ENCODE measurements at regions not wholly inside any gene's neighbourhood (a gene's known extent, or its start where the extent isn't known, plus 50 kb on each side); places are given as distances from the start of the nearest gene placed in this dataset.

DNA sequence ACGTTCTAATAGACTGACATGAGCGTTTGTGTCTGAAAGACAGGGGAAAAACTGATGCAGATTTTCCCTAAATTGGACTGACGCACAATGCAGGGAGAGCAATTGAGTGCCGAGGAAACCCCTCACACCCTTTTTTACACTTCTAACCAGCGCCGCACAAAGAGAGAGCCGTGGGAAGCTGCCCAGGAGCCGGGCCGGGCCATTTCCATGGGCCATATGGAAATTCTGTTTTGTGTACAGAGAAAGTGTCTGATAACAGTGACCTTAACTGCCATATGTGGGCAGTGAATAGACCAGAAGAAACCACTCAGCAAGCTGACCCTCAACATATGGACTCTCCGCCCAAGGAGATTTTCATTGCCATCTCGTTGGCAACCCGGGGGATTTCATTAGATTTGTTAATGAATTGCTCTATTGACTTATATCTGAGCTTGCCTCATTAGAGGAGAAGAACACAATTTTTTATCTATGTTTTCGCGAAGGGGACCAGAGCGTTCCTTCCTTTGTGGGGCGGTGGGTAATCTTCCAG, 225.9 kb upstream of the IRX3 start:
- no peak for DNase-seq (ENCODE audit: low read depth)

DNA sequence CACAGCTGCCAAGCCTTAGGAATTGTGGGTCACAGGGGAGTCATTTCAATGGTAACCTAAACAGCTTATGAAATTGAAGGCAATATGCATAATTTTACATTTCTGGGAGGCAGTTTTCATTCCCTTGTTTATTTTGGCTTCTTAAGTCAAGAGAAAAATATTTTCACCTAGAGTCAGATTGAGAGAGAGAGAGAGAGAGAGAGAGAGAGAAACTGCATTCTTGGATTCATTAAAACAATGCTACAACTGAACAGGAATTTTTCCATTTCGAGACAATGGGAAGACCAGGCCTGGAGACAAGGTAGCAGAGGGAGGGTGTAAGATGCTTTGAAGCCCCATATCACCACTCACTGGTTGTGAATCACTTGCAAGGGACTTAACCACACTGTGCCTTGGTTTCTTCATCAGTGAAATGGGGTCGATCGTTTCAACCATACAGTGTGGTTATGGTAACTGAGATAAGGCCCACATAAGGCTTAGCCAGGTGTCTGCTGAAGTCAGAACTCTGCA, 224.7 kb upstream of the IRX3 start:
- peak; percentile 61 for DNase-seq (ENCODE audit: low read depth)

DNA sequence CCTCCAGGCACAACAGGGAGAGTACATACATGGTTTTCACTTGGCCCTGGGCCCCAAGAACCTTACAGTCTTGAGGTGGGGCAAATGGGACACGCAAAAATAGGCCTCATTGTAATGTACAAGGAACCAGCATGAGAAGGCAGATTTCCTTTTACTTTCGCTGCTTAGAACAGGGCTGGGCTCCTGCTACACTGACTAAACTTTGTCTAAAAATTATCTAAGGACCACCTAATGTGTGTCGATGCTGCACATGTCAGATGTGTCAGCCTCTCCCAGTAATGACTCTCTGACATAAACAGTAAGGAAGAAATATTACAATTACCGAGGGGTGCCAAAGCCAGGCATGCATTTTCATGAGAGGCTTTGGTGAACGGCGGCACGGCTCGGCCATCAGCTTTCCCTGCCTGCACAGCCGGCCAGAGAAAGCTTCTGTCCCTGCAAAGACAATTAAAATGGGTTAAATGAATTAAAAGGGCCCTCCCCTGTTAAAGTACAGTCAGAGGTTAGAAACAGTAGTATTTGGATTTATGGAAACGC, 224.2 kb upstream of the IRX3 start:
- DNase-seq (ENCODE audit: low read depth), result no peak

DNA sequence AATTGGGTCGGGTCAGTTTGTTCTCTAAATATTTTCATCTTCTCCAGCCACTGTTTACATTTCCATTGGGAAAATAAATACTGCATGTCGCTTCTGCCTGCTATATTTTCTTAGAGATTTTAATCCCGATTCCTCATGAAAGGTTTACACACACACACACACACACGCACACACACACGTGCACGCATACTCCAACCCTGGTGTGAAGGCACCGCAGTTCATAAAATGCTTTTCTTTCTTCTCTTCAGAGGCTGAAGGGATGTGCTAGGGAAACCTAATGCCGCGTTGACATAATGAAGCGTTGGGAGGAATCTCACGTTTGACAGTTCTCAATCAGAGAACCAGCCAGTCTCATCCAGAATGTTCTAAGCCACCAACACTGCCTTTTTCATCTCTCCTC, 222.9 kb upstream of the IRX3 start:
- no peak for DNase-seq (ENCODE audit: low read depth)

DNA sequence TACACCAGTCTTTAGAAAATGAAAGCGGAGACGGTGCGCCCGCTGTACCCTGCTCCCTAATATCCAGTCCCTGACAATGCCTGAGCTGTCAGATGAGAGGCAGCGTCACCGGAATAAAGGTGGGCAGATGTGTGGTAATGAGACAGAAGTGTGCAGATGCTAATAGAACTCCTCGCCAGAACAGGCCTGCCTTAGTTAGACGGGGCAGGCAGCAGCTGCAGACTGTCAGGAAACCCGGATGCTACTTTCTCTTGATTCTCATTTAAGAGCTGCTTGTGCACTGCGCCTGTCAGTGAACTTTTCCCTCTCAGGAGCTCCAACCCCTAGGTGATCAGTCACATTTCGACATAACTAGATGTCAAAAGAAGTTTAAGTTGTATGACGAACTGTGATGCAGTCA, 221.8 kb upstream of the IRX3 start:
- DNase-seq (ENCODE audit: low read depth), result no peak

DNA sequence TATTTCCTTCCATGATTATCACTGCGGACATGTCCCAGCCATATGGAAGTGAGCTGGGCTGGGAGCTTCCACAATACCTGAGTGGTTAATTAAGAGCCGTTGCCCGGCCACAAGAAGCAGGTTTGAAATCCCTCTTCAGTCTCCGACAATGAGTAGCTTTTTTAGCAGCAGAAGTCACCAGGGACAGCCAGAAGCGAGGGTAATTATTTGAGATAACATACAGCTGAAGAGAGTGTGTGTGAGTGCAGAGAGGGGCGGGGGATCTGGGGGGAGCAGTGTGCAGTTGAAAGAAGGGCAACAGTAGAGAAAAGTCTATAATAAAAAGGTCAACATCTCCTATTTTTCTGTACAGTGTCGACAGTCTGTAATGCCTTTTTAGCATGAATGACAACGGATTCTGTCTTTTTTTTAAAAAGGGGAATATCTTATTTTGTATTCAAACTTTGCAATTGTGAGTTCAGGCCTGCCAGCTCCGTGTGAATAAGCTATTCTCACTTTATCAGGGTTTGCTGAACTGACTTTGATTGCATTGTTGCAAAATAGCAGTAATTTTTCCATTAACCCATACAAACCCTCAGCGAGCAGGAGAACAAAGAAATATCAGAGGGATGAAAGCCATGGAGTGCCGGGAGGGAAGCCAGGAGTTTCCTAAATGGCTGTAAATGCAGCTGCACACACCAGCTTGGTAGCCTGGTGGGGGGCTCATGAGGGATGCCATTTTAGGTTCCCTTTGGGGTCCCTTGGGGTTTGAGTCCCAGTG, 220.3 kb upstream of the IRX3 start:
- no peak for DNase-seq (ENCODE audit: low read depth)

DNA sequence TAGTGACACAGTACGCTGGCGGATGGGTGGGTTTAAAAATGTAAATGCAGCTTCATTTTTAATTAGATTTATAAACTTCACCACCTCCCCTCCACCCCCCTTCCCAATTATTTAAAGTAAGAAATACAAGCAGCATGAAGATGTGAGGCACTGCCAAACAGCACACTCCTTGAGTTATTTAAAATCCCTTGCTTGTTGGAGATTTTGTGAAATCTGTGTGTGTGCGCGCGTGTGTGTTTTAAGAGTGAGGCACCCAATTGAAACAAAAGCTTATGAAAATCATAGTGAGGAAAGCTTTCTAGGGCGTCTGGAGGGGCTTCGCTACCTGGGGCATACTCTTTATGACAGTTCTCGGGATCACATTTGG, 219.6 kb upstream of the IRX3 start:
- no peak for DNase-seq (ENCODE audit: low read depth)

DNA sequence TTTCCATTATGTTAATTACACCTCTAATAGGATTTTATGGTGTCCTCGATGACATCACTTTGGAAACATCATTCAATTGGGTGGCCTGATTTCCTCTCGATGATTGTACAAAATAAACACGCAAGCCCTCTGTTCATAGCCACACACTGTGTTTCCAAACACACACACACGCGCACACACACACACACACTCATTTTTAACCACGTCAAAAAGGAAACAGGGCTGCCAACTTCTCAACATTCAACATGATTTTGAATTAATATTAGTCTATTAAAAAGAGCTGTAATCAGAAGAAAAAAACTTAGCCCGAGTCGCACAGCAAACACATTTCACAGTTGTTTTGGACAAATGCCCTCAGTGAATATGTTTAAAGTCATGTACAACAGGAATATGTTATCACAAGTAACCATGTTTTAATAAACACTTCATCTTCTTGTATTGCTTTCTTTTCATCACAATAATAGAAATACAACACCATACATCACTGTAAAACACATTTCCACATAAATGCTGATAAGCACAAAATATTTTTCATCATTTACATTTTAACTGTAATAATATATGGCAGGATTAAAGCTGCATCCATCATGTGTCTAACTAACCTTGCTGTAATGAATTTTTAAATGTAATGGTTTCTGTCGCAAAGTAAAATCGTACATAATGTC, 219.1 kb upstream of the IRX3 start:
- DNase-seq (ENCODE audit: low read depth), result no peak

DNA sequence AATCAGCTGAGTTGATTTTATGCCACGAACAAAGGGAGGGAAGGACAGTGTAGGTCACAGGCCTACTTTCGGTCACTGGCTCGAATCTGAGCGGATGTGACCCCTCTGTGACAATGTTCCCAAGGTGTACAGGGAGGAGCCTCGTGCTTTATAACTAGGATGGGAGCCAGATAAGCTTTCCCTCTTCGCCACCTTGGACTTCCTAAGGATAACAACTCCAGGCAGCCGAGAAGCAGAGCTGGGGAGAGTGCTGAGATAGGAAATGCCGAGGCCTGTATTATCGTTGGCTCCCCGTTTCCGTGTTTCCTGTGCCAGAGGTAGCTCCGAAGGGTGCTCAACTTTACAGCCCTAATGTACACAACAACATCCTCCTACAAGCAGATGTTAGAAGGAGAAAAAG, 217.8 kb upstream of the IRX3 start:
- no peak for DNase-seq (ENCODE audit: low read depth)

DNA sequence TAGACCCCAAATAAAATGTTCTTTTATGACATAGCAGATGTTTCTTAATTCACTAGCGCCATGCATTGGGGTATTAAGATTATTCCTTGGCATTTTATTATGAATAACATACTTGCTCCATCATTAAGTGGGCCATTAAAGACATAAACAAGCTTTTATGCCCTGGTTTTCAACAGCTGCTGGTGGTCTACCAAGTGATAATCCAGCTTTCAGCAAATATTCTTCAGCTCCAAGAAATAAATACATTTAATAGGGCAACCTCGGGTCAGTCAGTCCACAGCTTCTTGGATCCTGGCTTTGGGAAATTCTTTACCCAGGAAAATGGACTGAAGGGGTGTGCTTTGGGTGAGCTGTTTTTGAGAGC, 217.3 kb upstream of the IRX3 start:
- no peak for DNase-seq (ENCODE audit: low read depth)

DNA sequence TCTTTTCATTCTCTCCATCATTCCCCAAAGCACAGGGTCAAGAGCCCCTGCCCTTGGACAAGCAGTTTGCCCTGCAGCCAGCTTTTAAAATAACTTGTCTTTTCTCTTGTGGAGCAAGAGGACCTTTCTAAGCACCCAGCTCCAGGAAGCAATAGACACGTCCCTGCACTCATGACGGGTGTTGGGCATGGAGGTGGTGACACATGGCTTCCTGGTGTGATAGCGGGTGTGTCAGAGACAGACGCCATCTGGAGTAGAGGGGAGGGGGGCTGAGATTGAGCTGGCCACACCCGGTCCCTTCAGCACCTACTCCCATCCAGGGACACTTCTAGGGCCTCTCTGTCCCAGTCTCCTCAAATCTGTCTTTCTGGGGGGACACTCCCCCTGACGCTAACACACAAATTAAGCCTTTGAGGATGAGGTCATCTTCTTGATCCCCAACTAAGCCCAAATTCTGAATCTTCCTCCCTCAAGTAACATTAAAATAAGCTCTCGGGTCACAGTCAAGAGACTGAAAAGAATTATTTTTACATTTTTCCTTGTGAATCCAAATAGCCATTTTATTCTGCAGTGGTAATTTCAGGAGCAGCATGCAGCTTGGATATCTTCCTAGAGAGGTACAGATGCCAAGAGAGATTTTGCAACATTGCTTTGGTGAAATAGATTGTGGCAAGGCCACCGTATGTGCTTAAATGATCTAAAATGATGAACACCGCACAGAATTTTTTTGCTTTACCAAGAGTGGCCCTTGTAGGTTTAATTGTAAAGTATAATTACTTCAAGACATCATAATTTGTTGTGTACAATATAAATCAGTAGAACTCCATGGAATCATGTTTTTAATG, 216.6 kb upstream of the IRX3 start:
- DNase-seq (ENCODE audit: low read depth), result no peak

DNA sequence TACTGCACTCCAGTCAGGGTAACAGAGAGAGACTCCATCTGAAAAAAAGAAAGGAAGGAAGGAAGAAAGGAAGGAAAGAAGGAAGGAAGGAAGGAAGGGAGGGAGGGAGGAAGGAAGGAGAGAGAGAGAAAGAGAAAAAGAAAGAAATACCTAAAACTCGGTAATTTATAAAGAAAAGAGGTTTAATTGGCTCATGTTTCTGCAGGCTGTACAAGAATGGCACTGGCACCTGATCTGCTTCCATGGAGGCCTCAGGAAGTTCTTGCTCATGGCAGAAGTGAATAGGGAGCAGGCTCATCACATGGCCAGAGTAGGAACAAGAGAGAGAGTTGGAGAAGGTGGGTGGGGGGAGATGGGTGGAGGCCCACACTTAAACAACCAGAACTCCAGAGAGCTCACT, 215.2 kb upstream of the IRX3 start:
- DNase-seq (ENCODE audit: low read depth), result no peak

DNA sequence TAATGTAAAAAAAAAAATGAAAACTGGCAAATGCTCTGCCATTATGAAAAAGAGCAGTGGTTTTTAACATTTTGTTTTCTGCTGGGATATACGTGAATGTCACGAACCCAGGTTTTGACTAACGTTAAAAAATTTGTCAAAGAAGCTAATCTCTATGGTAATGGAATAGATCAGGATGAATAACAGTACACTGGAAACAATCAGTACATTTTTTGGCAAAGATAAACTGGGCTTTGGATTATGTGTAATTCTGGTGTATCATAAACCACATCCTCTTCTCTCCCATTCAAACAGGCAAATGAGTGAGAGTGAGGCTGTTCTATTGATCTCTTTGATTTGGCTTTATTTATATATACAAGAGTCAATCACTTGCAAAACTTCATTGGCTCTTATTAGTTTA, 207.0 kb upstream of the IRX3 start:
- DNase-seq (ENCODE audit: low read depth), result no peak

DNA sequence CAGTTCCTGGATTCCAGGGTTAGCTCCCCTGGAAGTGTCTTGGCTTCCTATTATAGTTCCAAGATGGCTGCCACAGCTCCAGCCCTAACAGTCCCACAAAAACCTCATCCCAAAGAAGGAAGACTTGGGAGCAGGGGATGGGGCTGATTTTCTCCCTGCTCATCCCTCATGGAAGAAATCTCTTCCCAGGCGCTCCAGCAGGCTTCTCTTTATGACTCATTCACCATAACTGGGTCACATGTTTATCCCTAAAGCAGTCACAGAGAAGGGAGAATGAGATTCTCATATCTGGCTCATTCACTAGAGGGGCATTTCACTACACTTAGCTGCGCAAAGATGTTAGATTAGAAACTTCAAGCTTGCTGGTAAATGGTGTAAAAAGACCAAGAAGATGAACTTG, 206.5 kb upstream of the IRX3 start:
- peak; percentile 65 for DNase-seq (ENCODE audit: low read depth)

DNA sequence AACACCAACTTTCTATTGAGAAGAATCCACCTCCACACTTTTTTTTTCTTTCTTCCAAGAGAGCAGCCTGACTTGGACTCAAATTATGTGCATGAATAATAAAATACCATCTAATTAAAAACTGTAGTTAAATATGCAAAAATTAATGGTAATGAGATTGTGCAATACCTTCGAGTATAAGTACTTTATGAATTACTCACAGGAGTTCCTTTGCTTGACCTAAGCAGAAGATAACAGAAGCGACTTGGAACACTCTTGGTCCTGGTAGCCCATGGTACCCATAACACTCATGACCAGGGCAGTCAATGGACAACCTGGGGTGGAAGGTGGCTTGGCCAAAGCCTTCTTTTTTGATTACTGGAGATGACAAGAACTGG, 203.5 kb upstream of the IRX3 start:
- no peak for DNase-seq (ENCODE audit: low read depth)

DNA sequence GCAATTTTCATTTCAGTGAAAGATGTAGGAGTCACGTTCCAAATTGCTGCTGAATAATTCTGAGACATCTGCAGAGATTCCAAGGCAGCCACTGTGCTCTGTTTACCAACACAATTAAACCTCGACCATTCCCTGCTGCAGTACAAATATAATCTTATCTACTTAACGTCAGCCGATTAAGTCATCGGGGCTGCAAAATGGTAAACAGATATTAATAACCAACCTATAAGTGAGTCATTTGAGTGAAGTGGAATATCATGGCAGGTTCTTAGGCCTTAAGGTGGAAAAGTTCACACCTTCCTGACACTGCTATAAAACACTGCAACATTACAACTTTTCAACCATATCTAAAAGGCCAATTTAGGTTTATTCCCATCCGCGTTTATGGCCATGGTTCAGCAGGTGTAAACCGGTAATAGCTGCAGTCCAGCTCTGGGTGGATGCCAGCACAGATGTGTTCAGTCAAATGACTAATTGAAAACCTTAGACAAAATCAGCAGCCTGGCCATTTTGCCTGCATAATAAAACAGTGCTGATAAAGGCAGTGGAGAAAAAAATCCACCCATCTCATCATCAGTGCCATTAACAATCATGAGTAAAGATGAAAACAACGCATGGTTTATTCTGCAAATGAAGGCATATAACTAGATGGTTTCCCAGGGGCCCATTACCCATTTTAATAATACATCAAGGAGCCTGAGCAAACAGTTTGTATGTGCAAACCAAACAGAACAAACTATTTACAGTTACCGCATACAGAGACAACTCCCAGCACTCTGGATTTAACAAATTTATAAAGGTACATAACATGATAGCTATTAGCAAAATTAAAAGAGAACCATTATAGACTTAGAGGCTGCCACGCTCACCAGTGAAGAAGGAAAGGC, 202.9 kb upstream of the IRX3 start:
- DNase-seq (ENCODE audit: low read depth), result no peak

DNA sequence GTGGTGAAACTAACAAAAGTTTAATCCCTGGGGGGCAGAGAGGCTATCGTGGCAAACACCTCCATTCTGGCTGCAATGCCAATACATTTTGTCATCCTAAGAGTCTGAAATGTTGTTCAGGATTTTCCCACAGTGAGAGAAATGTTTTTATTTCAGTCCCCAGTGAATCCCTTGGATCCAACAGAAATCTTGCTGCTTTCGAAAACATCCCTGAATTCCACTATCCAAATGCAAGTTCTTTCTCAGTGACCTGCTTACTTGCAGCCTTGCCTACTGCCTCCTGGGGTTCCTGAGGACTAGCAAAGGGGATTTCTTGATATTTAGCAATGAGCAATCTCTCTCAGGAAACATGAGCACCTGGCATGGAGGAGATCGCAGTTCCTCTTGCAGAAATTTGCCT, 202.1 kb upstream of the IRX3 start:
- DNase-seq (ENCODE audit: low read depth), result no peak

DNA sequence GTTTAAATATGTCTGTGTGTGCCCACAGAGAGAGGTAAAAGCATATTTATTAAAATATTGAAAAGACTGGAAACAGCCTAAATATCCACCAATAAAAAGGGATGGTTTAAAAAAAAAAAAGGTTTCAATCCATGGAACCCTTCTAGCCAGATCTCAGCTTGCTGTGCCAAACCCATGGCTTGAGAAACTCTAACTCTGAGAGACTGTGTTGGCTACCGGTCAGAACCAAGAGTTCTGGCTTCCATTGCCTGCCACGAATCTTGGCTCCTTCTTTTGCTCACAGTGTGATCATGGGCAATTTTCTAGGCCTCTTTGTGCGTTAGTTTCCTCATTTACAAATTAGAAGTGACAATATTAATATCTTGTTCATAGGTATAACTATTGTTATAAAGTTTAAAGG, 201.3 kb upstream of the IRX3 start:
- no peak for DNase-seq (ENCODE audit: low read depth)

DNA sequence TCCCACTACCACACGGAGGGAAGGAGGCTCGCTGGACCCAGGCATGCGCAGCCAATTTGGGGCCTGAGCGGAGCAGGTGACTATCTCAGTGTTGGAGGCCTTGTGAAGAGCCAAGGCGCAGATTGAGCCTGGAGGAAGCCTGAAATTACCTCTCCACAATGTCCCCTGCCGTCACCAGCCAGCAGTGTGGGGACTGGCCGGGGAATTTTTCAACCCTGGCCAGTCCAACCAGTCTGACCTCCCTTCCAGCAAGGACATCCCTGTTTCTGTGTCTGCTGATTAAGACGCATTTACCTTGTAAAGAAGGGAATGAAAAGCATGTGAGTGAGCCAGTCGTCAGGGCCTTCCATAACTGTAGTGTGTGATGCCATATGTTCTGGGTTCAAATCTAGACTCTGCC, 198.1 kb upstream of the IRX3 start:
- DNase-seq (ENCODE audit: low read depth), result no peak

DNA sequence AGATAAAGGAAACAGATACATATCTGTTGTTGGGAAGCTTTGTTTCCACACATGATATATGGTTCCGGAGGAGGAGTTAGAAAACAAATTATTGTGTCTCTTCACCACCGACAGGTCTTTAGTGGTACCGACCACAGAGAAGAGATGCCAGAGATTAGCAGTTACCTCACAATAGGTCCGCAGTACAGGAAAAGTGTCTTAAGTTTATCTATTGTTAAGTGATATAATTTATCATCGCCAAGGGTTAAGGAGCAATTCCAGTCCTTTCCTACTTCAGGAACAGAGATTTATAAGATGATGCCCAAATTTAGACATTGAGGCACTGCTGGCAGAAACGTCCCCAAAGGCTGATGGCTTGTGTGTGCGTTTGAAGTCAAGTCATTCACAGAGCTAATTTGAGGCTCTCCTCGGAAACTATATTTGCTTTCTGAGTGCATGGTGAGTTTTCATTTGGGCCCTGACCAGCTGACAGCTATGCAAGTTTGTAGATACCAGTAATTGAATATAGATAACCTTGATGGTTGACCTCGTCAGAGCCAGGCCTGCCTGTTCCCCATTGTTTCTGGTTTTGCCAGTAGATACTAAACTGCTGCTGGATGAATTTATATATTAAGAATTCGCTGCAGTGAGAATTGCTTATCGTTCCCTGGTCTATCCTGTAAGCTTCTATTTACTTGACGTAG, 196.4 kb upstream of the IRX3 start:
- no peak for DNase-seq (ENCODE audit: low read depth)

DNA sequence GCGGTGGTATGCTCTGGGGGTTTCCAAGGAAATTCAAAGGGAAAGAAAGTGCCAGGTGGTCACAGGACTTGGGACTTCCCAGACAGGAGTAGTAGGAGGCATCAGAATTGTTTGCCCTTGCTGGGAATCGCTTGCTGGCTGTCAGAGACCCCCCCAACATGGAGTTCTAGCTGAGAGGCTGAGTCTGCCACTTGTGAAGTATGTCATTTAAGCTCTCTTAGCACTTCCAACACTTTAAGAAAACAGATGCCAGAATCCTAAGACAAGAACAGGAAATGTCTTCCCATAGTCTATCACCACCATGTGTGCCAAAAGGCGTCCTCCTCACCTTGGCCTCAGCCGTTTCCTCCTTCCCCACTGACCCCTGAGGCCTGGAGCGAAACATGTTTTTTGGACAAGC, 193.8 kb upstream of the IRX3 start:
- DNase-seq (ENCODE audit: low read depth), result no peak
